AG04450 (cell line): ENCODE measurements at regions not wholly inside any gene's neighbourhood (a gene's known extent, or its start where the extent isn't known, plus 50 kb on each side); places are given as distances from the start of the nearest gene placed in this dataset.

Experiments
- CTCF ChIA-PET: fragments of 300-600, 350-600 bp; formaldehyde crosslinking; extraction: SDS; loops from one replicate; lab custom pipeline; 2022; ENCODE audit warnings: antibody characterized with exemption, inconsistent platforms; lab: Charles Lee
- POLR2A ChIA-PET: fragments of 350-600 bp; formaldehyde crosslinking; extraction: SDS; loops from one replicate; lab custom pipeline; 2021; ENCODE audit warnings: antibody characterized with exemption, inconsistent platforms; lab: Yijun Ruan, JAX
- DNase-seq: peaks from one replicate; pipeline ENCODE4 v3.0.0-alpha.2; 2011; ENCODE audit warnings: low read depth, low spot score
- H3K27ac ChIP-seq: one replicate; pipeline ENCODE4 v1.5.1; 2012; ENCODE audit warnings: low read depth, low read length, control low read depth
- H3K27me3 ChIP-seq: one replicate; pipeline ENCODE4 v1.6.0; 2012; ENCODE audit warnings: low read length; ENCODE audit not compliant: control insufficient read depth, insufficient read depth
- H3K4me3 ChIP-seq: 2 replicates; pipeline ENCODE4 v1.5.1; 2011; ENCODE audit warnings: mild to moderate bottlenecking, low read depth, low read length, control low read depth
- H3K9me3 ChIP-seq: 2 replicates; pipeline ENCODE4 v1.5.1; 2012; ENCODE audit warnings: low read length; ENCODE audit not compliant: control insufficient read depth, insufficient read depth
- TF ChIP-seq, protein P1 (sequence below): IDR thresholded peaks from 2 replicates; pipeline ENCODE4 v1.5.1; 2011; ENCODE audit warnings: low read depth, low read length, control low read depth, inconsistent platforms

DNA sequence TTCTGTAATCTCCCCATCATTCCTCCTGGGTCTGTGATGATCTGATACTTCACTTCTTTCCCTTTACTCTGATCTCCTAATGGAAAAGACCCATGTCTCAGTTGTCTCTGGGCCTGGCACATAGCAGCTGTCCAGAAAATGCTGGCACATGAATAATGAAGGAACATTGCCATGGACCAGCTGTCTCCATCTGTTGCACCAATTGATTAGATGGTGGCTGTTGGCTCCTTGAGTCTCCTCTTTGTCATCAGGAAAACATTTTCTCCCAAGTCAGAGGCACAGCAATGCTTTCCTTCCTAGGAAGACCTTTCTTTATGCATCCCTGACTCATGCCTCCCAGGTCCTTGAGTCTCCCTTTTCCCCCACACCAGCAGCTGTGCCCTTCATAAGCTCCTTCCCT, 286.2 kb upstream of the CXCR4 start:
- POLR2A ChIA-PET: no interaction called here
- Histone ChIP-seq H3K27me3 (no peaks in the 10 kb centered on the region), H3K4me3 (no peak overlapping the region), H3K9me3 (no peaks in the 10 kb centered on the region), H3K27ac (no peak overlapping the region)
- no peak for DNase-seq
- CTCF ChIA-PET: no interaction called here
- TF ChIP-seq, protein P1, sequence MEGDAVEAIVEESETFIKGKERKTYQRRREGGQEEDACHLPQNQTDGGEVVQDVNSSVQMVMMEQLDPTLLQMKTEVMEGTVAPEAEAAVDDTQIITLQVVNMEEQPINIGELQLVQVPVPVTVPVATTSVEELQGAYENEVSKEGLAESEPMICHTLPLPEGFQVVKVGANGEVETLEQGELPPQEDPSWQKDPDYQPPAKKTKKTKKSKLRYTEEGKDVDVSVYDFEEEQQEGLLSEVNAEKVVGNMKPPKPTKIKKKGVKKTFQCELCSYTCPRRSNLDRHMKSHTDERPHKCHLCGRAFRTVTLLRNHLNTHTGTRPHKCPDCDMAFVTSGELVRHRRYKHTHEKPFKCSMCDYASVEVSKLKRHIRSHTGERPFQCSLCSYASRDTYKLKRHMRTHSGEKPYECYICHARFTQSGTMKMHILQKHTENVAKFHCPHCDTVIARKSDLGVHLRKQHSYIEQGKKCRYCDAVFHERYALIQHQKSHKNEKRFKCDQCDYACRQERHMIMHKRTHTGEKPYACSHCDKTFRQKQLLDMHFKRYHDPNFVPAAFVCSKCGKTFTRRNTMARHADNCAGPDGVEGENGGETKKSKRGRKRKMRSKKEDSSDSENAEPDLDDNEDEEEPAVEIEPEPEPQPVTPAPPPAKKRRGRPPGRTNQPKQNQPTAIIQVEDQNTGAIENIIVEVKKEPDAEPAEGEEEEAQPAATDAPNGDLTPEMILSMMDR: no peak

DNA sequence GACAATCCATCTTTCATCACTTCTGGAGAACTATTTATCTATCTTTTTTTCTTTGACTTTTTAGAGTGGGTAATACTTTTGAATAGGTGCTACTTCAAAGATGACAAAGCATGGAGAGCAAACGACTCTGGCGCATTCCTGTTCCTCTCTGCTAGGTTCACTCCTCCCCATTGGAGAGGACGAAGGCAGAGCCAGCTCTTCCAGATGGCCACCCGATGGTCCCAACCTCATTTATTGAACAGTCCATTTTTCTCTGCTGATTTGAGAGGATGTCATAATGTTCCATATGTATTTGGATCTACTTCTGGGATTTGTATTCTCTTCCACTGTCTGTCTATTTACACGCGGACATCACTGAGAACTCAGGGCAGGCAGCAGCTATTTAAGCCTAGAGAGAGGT, 284.3 kb upstream of the CXCR4 start:
- Histone ChIP-seq H3K4me3 (no peak overlapping the region), H3K27me3 (no peaks in the 10 kb centered on the region), H3K9me3 (no peaks in the 10 kb centered on the region), H3K27ac (no peak overlapping the region)
- ChIA-PET POLR2A (no interaction called here), CTCF (no interaction called here)
- TF ChIP-seq, protein P1: no peak
- DNase-seq: no peak

DNA sequence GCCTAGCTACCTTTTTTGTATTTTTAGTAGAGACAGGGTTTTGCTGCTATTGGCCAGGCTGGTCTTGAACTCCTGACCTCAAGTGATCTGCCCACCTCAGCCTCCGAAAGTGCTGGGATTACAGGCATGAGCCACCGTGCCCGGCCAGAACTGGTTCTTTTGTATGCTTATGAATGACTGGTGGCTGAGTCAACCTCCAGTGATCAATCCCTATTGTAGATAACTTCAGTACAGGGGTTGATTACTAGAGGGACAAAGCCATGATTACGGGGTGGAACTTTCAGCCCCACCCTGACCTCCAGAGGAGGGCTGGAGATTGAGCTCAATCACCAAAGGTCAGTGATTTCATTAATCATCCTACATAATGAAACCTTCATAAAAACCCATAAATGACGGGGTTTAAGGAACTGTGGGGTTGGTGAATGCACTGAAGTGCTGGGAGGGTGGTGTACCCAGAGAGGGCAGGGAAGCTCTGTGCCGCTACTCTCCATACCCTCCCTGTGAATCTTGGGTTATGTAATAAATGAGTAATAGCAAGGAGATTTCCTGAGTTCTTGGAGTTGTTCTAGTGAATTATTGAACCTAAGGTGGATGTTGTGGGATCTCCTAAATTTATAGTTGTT, 281.8 kb upstream of the CXCR4 start:
- Histone ChIP-seq H3K9me3 (no peaks in the 10 kb centered on the region), H3K27ac (no peak overlapping the region), H3K4me3 (no peak overlapping the region), H3K27me3 (no peaks in the 10 kb centered on the region)
- TF ChIP-seq, protein P1: no peak
- DNase-seq: no peak
- POLR2A ChIA-PET: no interaction called here
- CTCF ChIA-PET: no interaction called here

DNA sequence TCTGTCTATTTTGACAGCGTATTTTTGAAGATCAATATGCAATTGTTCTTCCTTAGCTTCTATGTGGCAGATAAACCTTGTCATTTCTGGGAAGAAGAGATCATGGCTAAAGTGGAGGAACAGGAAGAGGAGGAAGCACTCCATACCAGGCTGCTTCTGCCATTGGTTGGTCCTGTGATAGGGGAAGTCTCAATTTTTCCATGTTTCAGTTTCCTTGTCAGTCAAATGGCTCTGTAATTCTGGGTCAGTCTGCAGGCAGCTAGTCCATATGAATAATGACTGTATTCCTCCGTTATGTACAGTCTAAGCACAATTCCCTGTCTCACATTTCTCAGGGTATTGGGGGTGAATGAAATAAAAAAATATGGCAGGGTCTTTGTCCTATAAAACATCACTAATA, 277.6 kb upstream of the CXCR4 start:
- TF ChIP-seq, protein P1: no peak
- H3K27ac ChIP-seq: no peak overlapping the region
- ChIA-PET CTCF (no interaction called here), POLR2A (no interaction called here)
- DNase-seq: no peak
- no peaks in the 10 kb centered on the region for H3K27me3 ChIP-seq
- H3K4me3 ChIP-seq: no peak overlapping the region
- no peaks in the 10 kb centered on the region for H3K9me3 ChIP-seq

DNA sequence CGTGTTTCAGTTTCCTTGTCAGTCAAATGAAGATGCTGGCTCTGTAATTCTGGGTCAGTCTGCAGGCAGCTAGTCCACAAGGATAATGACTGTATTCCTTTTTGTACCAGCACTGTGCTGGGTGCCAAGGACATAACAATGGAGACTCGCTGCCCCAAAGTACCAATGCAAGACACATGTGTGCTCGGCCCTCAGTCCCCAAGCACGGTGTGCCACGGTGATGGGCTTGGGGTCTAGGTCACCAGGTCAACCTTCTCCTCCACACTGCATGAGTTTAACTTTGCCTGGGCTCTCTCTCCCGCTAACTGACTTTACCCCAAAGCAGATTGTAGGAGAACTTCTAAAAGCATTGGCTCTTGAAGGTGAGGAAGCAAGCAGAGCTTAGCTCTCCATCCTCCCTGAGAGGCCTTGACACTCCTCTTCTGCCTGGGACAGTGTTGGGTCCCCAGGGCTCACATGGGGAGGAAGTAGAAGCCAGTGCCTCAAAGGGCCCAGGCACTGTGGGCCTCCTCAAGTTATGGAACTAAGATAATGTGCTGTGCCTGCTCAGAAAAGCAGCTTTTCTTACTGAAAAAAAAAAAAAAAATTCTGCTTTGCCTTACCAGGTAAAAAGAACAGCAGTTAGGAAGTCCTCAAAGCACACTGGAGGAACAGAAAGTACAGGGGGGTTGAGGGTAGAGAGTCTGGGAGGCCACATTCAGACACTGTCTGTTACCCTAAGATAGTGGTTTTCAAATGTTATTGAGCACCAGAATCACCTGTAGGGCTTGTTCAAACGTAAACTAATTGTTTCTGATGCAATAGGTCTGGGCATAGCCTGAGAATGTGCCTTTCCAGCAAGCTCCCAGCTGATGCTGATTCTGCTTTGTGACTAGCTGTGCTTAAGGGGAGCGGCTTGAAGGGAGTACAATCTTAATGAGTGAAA, 276.4 kb upstream of the CXCR4 start:
- ChIA-PET CTCF (interaction anchor here (0.6 kb wide), 1 partner anchor 9 kb away, joined by 4 read pairs; no protein-coding TSS in a partner anchor), POLR2A (interaction anchor here (0.7 kb wide), 1 partner anchor 37 kb away, joined by 3 read pairs; no protein-coding TSS in a partner anchor)
- Histone ChIP-seq H3K27me3 (no peaks in the 10 kb centered on the region), H3K4me3 (no peak overlapping the region), H3K9me3 (no peaks in the 10 kb centered on the region), H3K27ac (no peak overlapping the region)
- no peak for DNase-seq
- TF ChIP-seq, protein P1: no peak
